PC-9 (cell line): ENCODE measurements at regions not wholly inside any gene's neighbourhood (a gene's known extent, or its start where the extent isn't known, plus 50 kb on each side); places are given as distances from the start of the nearest gene placed in this dataset.

Source experiments
- BruUV-seq: library from RNA; stranded (reverse); fragments of 400-500 nt; replicated peaks from 2 replicates; lab custom pipeline; 2021; lab: Mats Ljungman, UMichigan
- CTCF ChIA-PET: fragments of 300-600 bp; sonication (Branson Sonifier 250); formaldehyde crosslinking; loops from one replicate; lab custom pipeline; 2022; ENCODE audit warnings: antibody characterized with exemption; lab: Charles Lee
- POLR2A ChIA-PET: fragments of 300-600 bp; sonication (Branson Sonifier 250); formaldehyde crosslinking; loops from one replicate; lab custom pipeline; 2022; ENCODE audit warnings: antibody characterized with exemption; ENCODE audit not compliant: unreplicated experiment; lab: Charles Lee
- DNase-seq, 2 experiments: peaks; one replicate each; pipeline versions ENCODE4 v3.0.0 to v3.0.0-alpha.2; 2015 to 2022; ENCODE audit warnings: mixed read lengths in 1 of 2
- H2AFZ ChIP-seq: fragments of 200-600 bp; sonication (generic); 2 replicates; pipeline ENCODE4 v1.8.1; 2017; ENCODE audit warnings: antibody characterized with exemption
- H3F3A ChIP-seq: fragments of 200-600 bp; sonication (generic); 2 replicates; pipeline ENCODE4 v1.8.1; 2017; ENCODE audit warnings: antibody characterized with exemption, mild to moderate bottlenecking, low read depth; ENCODE audit not compliant: insufficient read depth
- H3K27ac ChIP-seq: fragments of 200-600 bp; sonication (generic); 2 replicates; pipeline ENCODE4 v1.6.1; 2016; ENCODE audit warnings: mixed run types
- H3K27me3 ChIP-seq: fragments of 200-600 bp; sonication (generic); 2 replicates; pipeline ENCODE4 v1.6.1; 2016; ENCODE audit warnings: low read depth, mixed run types; ENCODE audit not compliant: insufficient read depth
- H3K36me3 ChIP-seq: fragments of 200-600 bp; sonication (generic); 2 replicates; pipeline ENCODE4 v1.6.1; 2016; ENCODE audit warnings: low read depth, mixed run types
- H3K4me1 ChIP-seq: fragments of 200-600 bp; sonication (generic); replicated peaks from 2 replicates; pipeline ENCODE4 v1.6.1; 2016; ENCODE audit warnings: mixed run types; ENCODE audit not compliant: insufficient read depth
- H3K4me2 ChIP-seq: fragments of 200-600 bp; sonication (generic); 2 replicates; pipeline ENCODE4 v1.6.1; 2017; ENCODE audit warnings: mixed run types
- H3K4me3 ChIP-seq: fragments of 200-600 bp; sonication (generic); 2 replicates; pipeline ENCODE4 v1.6.1; 2016; ENCODE audit warnings: mixed run types
- H3K79me2 ChIP-seq: fragments of 200-600 bp; sonication (generic); 2 replicates; pipeline ENCODE4 v1.6.1; 2017; ENCODE audit warnings: low read depth, mixed run types
- H3K9me2 ChIP-seq: fragments of 200-600 bp; sonication (generic); 2 replicates; pipeline ENCODE4 v1.8.1; 2017; ENCODE audit warnings: mild to moderate bottlenecking; ENCODE audit not compliant: insufficient read depth
- H3K9me3 ChIP-seq: fragments of 200-600 bp; sonication (generic); 2 replicates; pipeline ENCODE4 v1.8.1; 2016; ENCODE audit warnings: low read depth; ENCODE audit not compliant: insufficient read depth
- H4K20me1 ChIP-seq: fragments of 200-600 bp; sonication (generic); 2 replicates; pipeline ENCODE4 v1.8.1; 2017; ENCODE audit not compliant: insufficient read depth
- CTCF ChIP-seq: fragments of 200-600 bp; sonication (generic); conservative IDR thresholded peaks from 2 replicates; pipeline ENCODE4 v1.6.1; 2017; ENCODE audit warnings: mixed run types, antibody characterized with exemption, mild to moderate bottlenecking, moderate library complexity
- EZH2 ChIP-seq: fragments of 200-600 bp; sonication (generic); IDR thresholded peaks from 2 replicates; pipeline ENCODE4 v1.8.0; 2017; ENCODE audit warnings: antibody characterized with exemption, low read depth
- intact Hi-C: fragments of 100-400 bp; cut with micrococcal nuclease; formaldehyde crosslinking; loops from one replicate; pipeline ENCODE4 v1.10.0; 2022; ENCODE audit not compliant: unreplicated experiment

DNA sequence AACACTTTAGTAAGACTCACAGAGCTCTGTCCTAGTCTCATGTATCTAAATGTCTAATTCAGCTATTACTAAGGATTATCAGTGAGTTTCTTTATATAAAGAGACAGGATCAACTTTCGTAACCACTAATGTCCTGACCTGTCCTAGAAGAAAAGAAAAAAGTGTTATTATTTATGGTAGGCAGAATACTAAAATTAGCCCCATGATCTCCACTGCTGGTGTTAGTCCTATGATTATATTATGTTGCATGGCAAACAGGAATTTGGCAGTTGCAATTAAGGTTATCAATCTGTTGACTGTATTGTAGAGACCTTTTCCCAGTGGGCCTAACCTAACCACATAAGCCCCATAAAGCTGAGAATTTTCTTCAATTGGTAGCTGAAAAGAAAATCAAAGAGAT lies 132.9 kb upstream of the DIO2 start:
- H4K20me1 ChIP-seq, result no peaks in the 10 kb centered on the region
- CTCF ChIA-PET, result no interaction called here
- no peak overlapping the region for H3K4me2 ChIP-seq
- no peaks in the 10 kb centered on the region for H3K79me2 ChIP-seq
- POLR2A ChIA-PET, result no interaction called here
- H3K9me3 ChIP-seq, result peaks cover 5% of the 10 kb centered on the region
- no peaks in the 10 kb centered on the region for H3K36me3 ChIP-seq
- no peak overlapping the region for H3K27ac ChIP-seq
- TF ChIP-seq EZH2, result no peak
- no peak for TF ChIP-seq CTCF
- H3K27me3 ChIP-seq, result no peaks in the 10 kb centered on the region
- intact Hi-C loops, result no loop called here
- H2AFZ ChIP-seq, result no peak overlapping the region
- H3K4me3 ChIP-seq, result no peak overlapping the region
- H3K4me1 ChIP-seq, result no peaks in the 10 kb centered on the region
- no peaks in the 10 kb centered on the region for H3F3A ChIP-seq
- H3K9me2 ChIP-seq, result no peaks in the 10 kb centered on the region
- DNase-seq, result no peak
- no TSS peak for BruUV-seq

DNA sequence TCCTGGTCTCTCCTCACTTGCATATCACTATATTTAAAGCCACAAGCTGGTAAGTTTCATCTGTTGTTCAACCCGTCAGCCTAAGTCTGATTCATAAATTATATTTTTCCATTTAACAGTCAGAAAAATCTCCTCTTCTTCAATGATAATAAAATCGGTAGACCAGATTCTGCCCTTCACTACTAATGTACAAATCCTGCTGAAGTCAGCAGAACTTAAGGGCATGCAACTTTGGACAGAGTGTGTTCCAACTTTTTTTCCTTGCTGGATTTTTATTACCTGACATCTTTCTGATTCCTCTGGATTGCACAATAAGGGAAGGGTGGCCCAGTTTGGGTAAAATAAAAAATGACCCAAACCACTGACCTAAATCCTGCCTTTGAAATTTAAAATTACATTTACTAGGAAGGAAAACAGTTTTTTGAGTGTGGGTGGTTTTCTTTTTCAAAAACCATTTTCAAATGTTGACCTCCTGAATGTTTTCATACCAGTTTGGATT lies 125.4 kb upstream of the DIO2 start:
- H4K20me1 ChIP-seq, result no peaks in the 10 kb centered on the region
- CTCF ChIA-PET, result no interaction called here
- no peaks in the 10 kb centered on the region for H3K79me2 ChIP-seq
- H3F3A ChIP-seq, result no peaks in the 10 kb centered on the region
- H3K4me2 ChIP-seq, result no peak overlapping the region
- intact Hi-C loops, result no loop called here
- TF ChIP-seq CTCF (no peak), EZH2 (no peak)
- H2AFZ ChIP-seq, result no peak overlapping the region
- no peak overlapping the region for H3K27ac ChIP-seq
- no peaks in the 10 kb centered on the region for H3K4me1 ChIP-seq
- POLR2A ChIA-PET, result no interaction called here
- H3K36me3 ChIP-seq, result no peaks in the 10 kb centered on the region
- no peak for DNase-seq
- no peak overlapping the region for H3K4me3 ChIP-seq
- H3K27me3 ChIP-seq, result no peaks in the 10 kb centered on the region
- H3K9me2 ChIP-seq, result no peaks in the 10 kb centered on the region
- no TSS peak for BruUV-seq
- H3K9me3 ChIP-seq, result no peaks in the 10 kb centered on the region

GRCh38 chr14:80325688-80326087 lies 114.4 kb upstream of the DIO2 start:
- H3K4me3 ChIP-seq, result no peak overlapping the region
- BruUV-seq, result no TSS peak
- no peaks in the 10 kb centered on the region; the same call in 1 of the 2 replicates for H3K9me3 ChIP-seq
- H4K20me1 ChIP-seq, result no peaks in the 10 kb centered on the region
- H3K79me2 ChIP-seq, result no peaks in the 10 kb centered on the region
- H3K9me2 ChIP-seq, result no peaks in the 10 kb centered on the region
- no peak for DNase-seq
- no peak overlapping the region for H3K27ac ChIP-seq
- H3K4me2 ChIP-seq, result no peak overlapping the region
- no peaks in the 10 kb centered on the region for H3K36me3 ChIP-seq
- CTCF ChIA-PET, result no interaction called here
- intact Hi-C loops, result no loop called here
- TF ChIP-seq EZH2 (no peak), CTCF (no peak)
- no peaks in the 10 kb centered on the region for H3F3A ChIP-seq
- H3K27me3 ChIP-seq, result no peaks in the 10 kb centered on the region
- no peak overlapping the region for H2AFZ ChIP-seq
- POLR2A ChIA-PET, result no interaction called here
- H3K4me1 ChIP-seq, result peaks cover 13% of the 10 kb centered on the region
